GM21723 (cell line): ENCODE measurements at regions not wholly inside any gene's neighbourhood (a gene's known extent, or its start where the extent isn't known, plus 50 kb on each side); places are given as distances from the start of the nearest gene placed in this dataset.
"Not testable (repeated sequence)": the region's sequence is repeated elsewhere in the genome, so short reads cannot be mapped to it uniquely, and the experiment has no call there.

ENCODE experiments used
- ATAC-seq: cut with Tn5 transposase; IDR thresholded peaks from one replicate; pipeline ENCODE4 v1.9.1; 2021; ENCODE audit warnings: mild to moderate bottlenecking, moderate library complexity; ENCODE audit not compliant: unreplicated experiment

GRCh38 chr11:38751421-38751820 lies 2153.4 kb upstream of the RAG2 start:
- ATAC-seq, result no peak

- ATAC-seq, result not testable (repeated sequence)
Observed at GRCh38 chr11:38746516-38746915, 2148.5 kb upstream of the RAG2 start.

GRCh38 chr11:38723361-38723760 lies 2125.3 kb upstream of the RAG2 start:
- no peak for ATAC-seq

GRCh38 chr11:38721586-38722315 lies 2123.7 kb upstream of the RAG2 start:
- ATAC-seq, result no peak

GRCh38 chr11:38718659-38719058 lies 2120.6 kb upstream of the RAG2 start:
- no peak for ATAC-seq

GRCh38 chr11:38718049-38718448 lies 2120.0 kb upstream of the RAG2 start:
- no peak for ATAC-seq

GRCh38 chr11:38711110-38711509 lies 2113.1 kb upstream of the RAG2 start:
- no peak for ATAC-seq

GRCh38 chr11:38710262-38710661 lies 2112.2 kb upstream of the RAG2 start:
- ATAC-seq, result no peak

- ATAC-seq, result no peak
Observed at GRCh38 chr11:38700111-38700510, 2102.1 kb upstream of the RAG2 start.

- no peak for ATAC-seq
Observed at GRCh38 chr11:38693306-38693705, 2095.3 kb upstream of the RAG2 start.

GRCh38 chr11:38690211-38690610 lies 2092.2 kb upstream of the RAG2 start:
- not testable (repeated sequence) for ATAC-seq

GRCh38 chr11:38687008-38687407 lies 2089.0 kb upstream of the RAG2 start:
- ATAC-seq, result no peak

- ATAC-seq, result no peak
Observed at GRCh38 chr11:38683484-38683883, 2085.4 kb upstream of the RAG2 start.

- ATAC-seq, result no peak
Observed at GRCh38 chr11:38680746-38681145, 2082.7 kb upstream of the RAG2 start.

- ATAC-seq, result no peak
Observed at GRCh38 chr11:38680166-38680565, 2082.1 kb upstream of the RAG2 start.

GRCh38 chr11:38672445-38672844 lies 2074.4 kb upstream of the RAG2 start:
- ATAC-seq, result no peak

GRCh38 chr11:38667359-38667758 lies 2069.3 kb upstream of the RAG2 start:
- no peak for ATAC-seq

GRCh38 chr11:38648604-38649003 lies 2050.6 kb upstream of the RAG2 start:
- ATAC-seq, result no peak

- ATAC-seq, result no peak
Observed at GRCh38 chr11:38646382-38646781, 2048.3 kb upstream of the RAG2 start.

- no peak for ATAC-seq
Observed at GRCh38 chr11:38640854-38641253, 2042.8 kb upstream of the RAG2 start.

GRCh38 chr11:38612701-38613100 lies 2014.7 kb upstream of the RAG2 start:
- ATAC-seq, result no peak

- ATAC-seq, result not testable (repeated sequence)
Observed at GRCh38 chr11:38601371-38601770, 2003.3 kb upstream of the RAG2 start.

GRCh38 chr11:38598418-38598817 lies 2000.4 kb upstream of the RAG2 start:
- ATAC-seq, result no peak
